Stimulated activated CD4-positive, alpha-beta T cell treated with anti-CD3 and anti-CD28 coated beads, Interleukin-15, amount 100 ng/mL, for 24 hours (primary cell): ENCODE measurements at regions not wholly inside any gene's neighbourhood (a gene's known extent, or its start where the extent isn't known, plus 50 kb on each side); places are given as distances from the start of the nearest gene placed in this dataset.
"Not testable (repeated sequence)": the region's sequence is repeated elsewhere in the genome, so short reads cannot be mapped to it uniquely, and the experiment has no call there.

Experiments used
- DNase-seq: peaks from one replicate; pipeline ENCODE4 v3.0.0-alpha.2; 2020

- DNase-seq: no peak
Observed at GRCh38 chr9:22650946-22651345, 204.3 kb downstream of the DMRTA1 start.

- no peak for DNase-seq
Observed at GRCh38 chr9:22654833-22655232, 208.2 kb downstream of the DMRTA1 start.

GRCh38 chr9:22657713-22658112, 211.1 kb downstream of the DMRTA1 start:
- no peak for DNase-seq

- not testable (repeated sequence) for DNase-seq
Observed at GRCh38 chr9:22658484-22658883, 211.9 kb downstream of the DMRTA1 start.

- DNase-seq: no peak
Observed at GRCh38 chr9:22682536-22682935, 235.9 kb downstream of the DMRTA1 start.

- DNase-seq: no peak
Observed at GRCh38 chr9:22682961-22683699, 236.5 kb downstream of the DMRTA1 start.

- DNase-seq: no peak
Observed at GRCh38 chr9:22683700-22684075, 237.1 kb downstream of the DMRTA1 start.

GRCh38 chr9:22693156-22693555, 246.5 kb downstream of the DMRTA1 start:
- DNase-seq: no peak

GRCh38 chr9:22700171-22700570, 253.5 kb downstream of the DMRTA1 start:
- DNase-seq: no peak

- no peak for DNase-seq
Observed at GRCh38 chr9:22718653-22719052, 272.0 kb downstream of the DMRTA1 start.

- DNase-seq: no peak
Observed at GRCh38 chr9:22722492-22722891, 275.9 kb downstream of the DMRTA1 start.

- no peak for DNase-seq
Observed at GRCh38 chr9:22731786-22732185, 285.2 kb downstream of the DMRTA1 start.

GRCh38 chr9:22739712-22740111, 293.1 kb downstream of the DMRTA1 start:
- DNase-seq: no peak

GRCh38 chr9:22740781-22741180, 294.2 kb downstream of the DMRTA1 start:
- no peak for DNase-seq

GRCh38 chr9:22742401-22742800, 295.8 kb downstream of the DMRTA1 start:
- DNase-seq: no peak

GRCh38 chr9:22773501-22774220, 327.0 kb downstream of the DMRTA1 start:
- DNase-seq: no peak

- DNase-seq: no peak
Observed at GRCh38 chr9:22790329-22790728, 343.7 kb downstream of the DMRTA1 start.

GRCh38 chr9:22808876-22809275, 362.3 kb downstream of the DMRTA1 start:
- no peak for DNase-seq

- no peak for DNase-seq
Observed at GRCh38 chr9:22809371-22809770, 362.7 kb downstream of the DMRTA1 start.

- no peak for DNase-seq
Observed at GRCh38 chr9:22813529-22813928, 366.9 kb downstream of the DMRTA1 start.

- no peak for DNase-seq
Observed at GRCh38 chr9:22815246-22815645, 368.6 kb downstream of the DMRTA1 start.

GRCh38 chr9:22817181-22817580, 370.6 kb downstream of the DMRTA1 start:
- DNase-seq: no peak

GRCh38 chr9:22829236-22829635, 382.6 kb downstream of the DMRTA1 start:
- DNase-seq: no peak

- no peak for DNase-seq
Observed at GRCh38 chr9:22838266-22838665, 391.6 kb downstream of the DMRTA1 start.

- no peak for DNase-seq
Observed at GRCh38 chr9:22840641-22841040, 394.0 kb downstream of the DMRTA1 start.
